ENCODE measurements at regions not wholly inside any gene's neighbourhood (a gene's known extent, or its start where the extent isn't known, plus 50 kb on each side); places are given as distances from the start of the nearest gene placed in this dataset.

GRCh38 chr11:128116447-128116846 lies 470.9 kb downstream of the ETS1 start:
- DNase-seq (ENCODE audit: low read depth in 3 of 3, low spot score in 1 of 3) = no peak

GRCh38 chr11:128105950-128106349 lies 481.4 kb downstream of the ETS1 start:
- DNase-seq (ENCODE audit: low read depth in 3 of 3, low spot score in 1 of 3) = no peak

- no peak for DNase-seq (ENCODE audit: low read depth in 3 of 3, low spot score in 1 of 3)
Observed at GRCh38 chr11:128105511-128105910, 481.8 kb downstream of the ETS1 start.

- no peak for DNase-seq (ENCODE audit: low read depth in 3 of 3, low spot score in 1 of 3)
Observed at GRCh38 chr11:128103278-128103873, 484.0 kb downstream of the ETS1 start.

- no peak for DNase-seq (ENCODE audit: low read depth in 3 of 3, low spot score in 1 of 3)
Observed at GRCh38 chr11:128098781-128099180, 488.6 kb downstream of the ETS1 start.

GRCh38 chr11:128095466-128095981 lies 491.8 kb downstream of the ETS1 start:
- no peak for DNase-seq (ENCODE audit: low read depth in 3 of 3, low spot score in 1 of 3)

GRCh38 chr11:128093689-128094088 lies 493.7 kb downstream of the ETS1 start:
- DNase-seq (ENCODE audit: low read depth in 3 of 3, low spot score in 1 of 3) = no peak

- DNase-seq (ENCODE audit: low read depth in 3 of 3, low spot score in 1 of 3) = no peak
Observed at GRCh38 chr11:128089962-128090361, 497.4 kb downstream of the ETS1 start.

GRCh38 chr11:128086794-128087193 lies 500.6 kb downstream of the ETS1 start:
- no peak for DNase-seq (ENCODE audit: low read depth in 3 of 3, low spot score in 1 of 3)

- no peak for DNase-seq (ENCODE audit: low read depth in 3 of 3, low spot score in 1 of 3)
Observed at GRCh38 chr11:128085276-128085675, 502.1 kb downstream of the ETS1 start.

- no peak for DNase-seq (ENCODE audit: low read depth in 3 of 3, low spot score in 1 of 3)
Observed at GRCh38 chr11:128082574-128082973, 504.8 kb downstream of the ETS1 start.

GRCh38 chr11:128069665-128070064 lies 517.7 kb downstream of the ETS1 start:
- no peak for DNase-seq (ENCODE audit: low read depth in 3 of 3, low spot score in 1 of 3)

- DNase-seq (ENCODE audit: low read depth in 3 of 3, low spot score in 1 of 3) = no peak
Observed at GRCh38 chr11:128067780-128068179, 519.6 kb downstream of the ETS1 start.

- no peak for DNase-seq (ENCODE audit: low read depth in 3 of 3, low spot score in 1 of 3)
Observed at GRCh38 chr11:128066399-128066798, 521.0 kb downstream of the ETS1 start.

GRCh38 chr11:128061281-128061871 lies 526.0 kb downstream of the ETS1 start:
- no peak for DNase-seq (ENCODE audit: low read depth in 3 of 3, low spot score in 1 of 3)

GRCh38 chr11:128058580-128059208 lies 528.7 kb downstream of the ETS1 start:
- no peak for DNase-seq (ENCODE audit: low read depth in 3 of 3, low spot score in 1 of 3)

- no peak for DNase-seq (ENCODE audit: low read depth in 3 of 3, low spot score in 1 of 3)
Observed at GRCh38 chr11:128057786-128058395, 529.5 kb downstream of the ETS1 start.

GRCh38 chr11:128055576-128056217 lies 531.7 kb downstream of the ETS1 start:
- DNase-seq (ENCODE audit: low read depth in 3 of 3, low spot score in 1 of 3) = no peak

GRCh38 chr11:128053981-128054931 lies 533.1 kb downstream of the ETS1 start:
- no peak for DNase-seq (ENCODE audit: low read depth in 3 of 3, low spot score in 1 of 3)

- DNase-seq (ENCODE audit: low read depth in 3 of 3, low spot score in 1 of 3) = no peak
Observed at GRCh38 chr11:128052912-128053641, 534.3 kb downstream of the ETS1 start.

All from stimulated activated CD4-positive, alpha-beta T cell treated with anti-CD3 and anti-CD28 coated beads, TNF-alpha, amount 100 ng/mL, for 1 hour (primary cell).